Neural cell (in vitro differentiated cells): ENCODE measurements at regions not wholly inside any gene's neighbourhood (a gene's known extent, or its start where the extent isn't known, plus 50 kb on each side); places are given as distances from the start of the nearest gene placed in this dataset.

Experiments
- H2AFZ ChIP-seq: fragments of 200-600, 300-800 bp; sonication (generic), shearing (Covaris generic); 2 replicates; pipeline ENCODE4 v1.6.0; 2014; ENCODE audit warnings: low read depth, mild to moderate bottlenecking, antibody characterized with exemption, low read length, moderate library complexity
- H3F3A ChIP-seq: fragments of 200-600 bp; shearing (Covaris generic); 2 replicates; pipeline ENCODE4 v1.6.1; 2016; ENCODE audit warnings: mild to moderate bottlenecking, moderate library complexity, mixed read lengths, antibody characterized with exemption, low read length; ENCODE audit not compliant: insufficient read depth, poor library complexity, severe bottlenecking
- H3K27ac ChIP-seq: fragments of 200-600, 300-800 bp; sonication (generic), shearing (Covaris generic); 2 replicates; pipeline ENCODE4 v1.5.1; 2014; ENCODE audit warnings: mild to moderate bottlenecking, low read length, moderate library complexity
- H3K27me3 ChIP-seq: fragments of 300-800, 200-600 bp; sonication (generic), shearing (Covaris generic); 2 replicates; pipeline ENCODE4 v1.6.0; 2014; ENCODE audit warnings: mild to moderate bottlenecking, low read depth, low read length, moderate library complexity; ENCODE audit not compliant: insufficient read depth
- H3K36me3 ChIP-seq: fragments of 300-800, 200-600 bp; sonication (generic), shearing (Covaris generic); 2 replicates; pipeline ENCODE4 v1.5.1; 2014; ENCODE audit warnings: mild to moderate bottlenecking, antibody characterized with exemption, low read length, moderate library complexity; ENCODE audit not compliant: insufficient read depth
- H3K4me2 ChIP-seq: fragments of 300-800, 200-600 bp; sonication (generic), shearing (Covaris generic); 2 replicates; pipeline ENCODE4 v1.6.0; 2014; ENCODE audit warnings: mild to moderate bottlenecking, low read length
- H3K4me3 ChIP-seq: fragments of 300-800, 200-600 bp; sonication (generic), shearing (Covaris generic); 2 replicates; pipeline ENCODE4 v1.5.1; 2014; ENCODE audit warnings: mild to moderate bottlenecking, low read length, moderate library complexity
- H3K79me2 ChIP-seq: fragments of 200-600 bp; shearing (Covaris generic); replicated peaks from 2 replicates; pipeline ENCODE4 v1.6.0; 2014; ENCODE audit warnings: mild to moderate bottlenecking, low read length, moderate library complexity; ENCODE audit not compliant: insufficient read depth
- H3K9ac ChIP-seq: fragments of 300-800, 200-600 bp; sonication (generic), shearing (Covaris generic); 2 replicates; pipeline ENCODE4 v1.6.1; 2016; ENCODE audit warnings: mild to moderate bottlenecking, low read length, mixed read lengths
- H3K9me2 ChIP-seq: fragments of 200-600 bp; shearing (Covaris generic); 2 replicates; pipeline ENCODE4 v1.6.1; 2016; ENCODE audit warnings: mild to moderate bottlenecking, low read length, mixed read lengths; ENCODE audit not compliant: insufficient read depth
- H3K9me3 ChIP-seq: fragments of 200-600, 300-800 bp; sonication (generic), shearing (Covaris generic); 2 replicates; pipeline ENCODE4 v1.6.1; 2016; ENCODE audit warnings: mild to moderate bottlenecking, mixed run types, low read length, moderate library complexity, mixed read lengths
- H4K20me1 ChIP-seq: fragments of 200-600 bp; shearing (Covaris generic); 2 replicates; pipeline ENCODE4 v1.6.1; 2016; ENCODE audit warnings: mild to moderate bottlenecking, mixed run types; ENCODE audit not compliant: insufficient read depth
- EP300 ChIP-seq: fragments of 450-650 bp; conservative IDR thresholded peaks from 2 replicates; pipeline ENCODE4 v1.6.1; 2014; ENCODE audit warnings: antibody characterized with exemption, mild to moderate bottlenecking, moderate library complexity; ENCODE audit not compliant: poor library complexity, severe bottlenecking
- EZH2 ChIP-seq: fragments of 200-600, 300-800 bp; shearing (Covaris generic), sonication (generic); IDR thresholded peaks from 2 replicates; pipeline ENCODE4 v1.6.1; 2014; ENCODE audit warnings: antibody characterized with exemption, low read length, borderline replicate concordance, mild to moderate bottlenecking; ENCODE audit not compliant: insufficient read depth, poor library complexity, severe bottlenecking
- MXI1 ChIP-seq: fragments of 450-650 bp; conservative IDR thresholded peaks from 2 replicates; pipeline ENCODE4 v1.6.1; 2014; ENCODE audit warnings: antibody characterized with exemption, mild to moderate bottlenecking; ENCODE audit not compliant: poor library complexity, severe bottlenecking
- POLR2AphosphoS5 ChIP-seq: IDR thresholded peaks from 2 replicates; pipeline ENCODE4 v1.6.1; 2012
- RAD21 ChIP-seq: fragments of 450-650 bp; conservative IDR thresholded peaks from 2 replicates; pipeline ENCODE4 v1.6.1; 2014; ENCODE audit warnings: antibody characterized with exemption, mild to moderate bottlenecking, moderate library complexity
- SMC3 ChIP-seq: fragments of 450-650 bp; conservative IDR thresholded peaks from 2 replicates; pipeline ENCODE4 v1.6.1; 2014; ENCODE audit warnings: antibody characterized with exemption, mild to moderate bottlenecking, moderate library complexity; ENCODE audit not compliant: poor library complexity
- TAF1 ChIP-seq: IDR thresholded peaks from 2 replicates; pipeline ENCODE4 v1.6.1; 2012; ENCODE audit warnings: low read depth
- TF ChIP-seq, protein P1 (sequence below): fragments of 450-650 bp; IDR thresholded peaks from 2 replicates; pipeline ENCODE4 v1.5.1; 2014; ENCODE audit warnings: antibody characterized with exemption, mild to moderate bottlenecking, moderate library complexity; ENCODE audit not compliant: poor library complexity, severe bottlenecking
- TF ChIP-seq, protein P2 (sequence below): IDR thresholded peaks from 2 replicates; pipeline ENCODE4 v1.6.1; 2012; ENCODE audit warnings: borderline replicate concordance

DNA sequence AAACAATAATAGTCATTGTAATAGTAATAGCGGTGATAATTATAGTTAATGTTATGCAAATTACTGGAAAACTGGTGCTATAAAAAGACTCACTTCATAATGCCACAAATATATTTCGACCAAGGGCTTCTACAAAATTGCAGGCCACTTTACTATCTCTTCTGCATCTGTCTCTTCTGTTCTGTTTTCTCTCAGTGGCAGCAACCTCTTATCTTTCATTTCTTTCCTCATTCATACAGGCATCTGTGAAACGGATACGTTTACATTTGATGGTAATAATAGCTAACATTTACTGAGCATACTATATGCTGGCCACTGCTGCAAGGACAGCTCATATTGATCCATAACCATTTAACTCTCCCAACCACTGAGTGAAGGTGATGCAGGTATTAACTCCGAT, 537.4 kb upstream of the PFKP start:
- H2AFZ ChIP-seq: no peak overlapping the region
- no peaks in the 10 kb centered on the region for H3K9me2 ChIP-seq
- H3K9ac ChIP-seq: no peak overlapping the region
- H3F3A ChIP-seq: no peaks in the 10 kb centered on the region
- H3K27me3 ChIP-seq: no peaks in the 10 kb centered on the region
- H3K9me3 ChIP-seq: no peaks in the 10 kb centered on the region
- no peak overlapping the region for H3K4me3 ChIP-seq
- H3K27ac ChIP-seq: no peak overlapping the region
- H3K4me2 ChIP-seq: no peak overlapping the region
- no peaks in the 10 kb centered on the region for H4K20me1 ChIP-seq
- H3K79me2 ChIP-seq: no peaks in the 10 kb centered on the region
- no peaks in the 10 kb centered on the region for H3K36me3 ChIP-seq
- TF ChIP-seq EP300 (no peak), RAD21 (no peak), TAF1 (no peak), SMC3 (no peak), EZH2 (no peak), POLR2AphosphoS5 (no peak), MXI1 (no peak)
- TF ChIP-seq, protein P1, sequence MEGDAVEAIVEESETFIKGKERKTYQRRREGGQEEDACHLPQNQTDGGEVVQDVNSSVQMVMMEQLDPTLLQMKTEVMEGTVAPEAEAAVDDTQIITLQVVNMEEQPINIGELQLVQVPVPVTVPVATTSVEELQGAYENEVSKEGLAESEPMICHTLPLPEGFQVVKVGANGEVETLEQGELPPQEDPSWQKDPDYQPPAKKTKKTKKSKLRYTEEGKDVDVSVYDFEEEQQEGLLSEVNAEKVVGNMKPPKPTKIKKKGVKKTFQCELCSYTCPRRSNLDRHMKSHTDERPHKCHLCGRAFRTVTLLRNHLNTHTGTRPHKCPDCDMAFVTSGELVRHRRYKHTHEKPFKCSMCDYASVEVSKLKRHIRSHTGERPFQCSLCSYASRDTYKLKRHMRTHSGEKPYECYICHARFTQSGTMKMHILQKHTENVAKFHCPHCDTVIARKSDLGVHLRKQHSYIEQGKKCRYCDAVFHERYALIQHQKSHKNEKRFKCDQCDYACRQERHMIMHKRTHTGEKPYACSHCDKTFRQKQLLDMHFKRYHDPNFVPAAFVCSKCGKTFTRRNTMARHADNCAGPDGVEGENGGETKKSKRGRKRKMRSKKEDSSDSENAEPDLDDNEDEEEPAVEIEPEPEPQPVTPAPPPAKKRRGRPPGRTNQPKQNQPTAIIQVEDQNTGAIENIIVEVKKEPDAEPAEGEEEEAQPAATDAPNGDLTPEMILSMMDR: no peak
- TF ChIP-seq, protein P2, sequence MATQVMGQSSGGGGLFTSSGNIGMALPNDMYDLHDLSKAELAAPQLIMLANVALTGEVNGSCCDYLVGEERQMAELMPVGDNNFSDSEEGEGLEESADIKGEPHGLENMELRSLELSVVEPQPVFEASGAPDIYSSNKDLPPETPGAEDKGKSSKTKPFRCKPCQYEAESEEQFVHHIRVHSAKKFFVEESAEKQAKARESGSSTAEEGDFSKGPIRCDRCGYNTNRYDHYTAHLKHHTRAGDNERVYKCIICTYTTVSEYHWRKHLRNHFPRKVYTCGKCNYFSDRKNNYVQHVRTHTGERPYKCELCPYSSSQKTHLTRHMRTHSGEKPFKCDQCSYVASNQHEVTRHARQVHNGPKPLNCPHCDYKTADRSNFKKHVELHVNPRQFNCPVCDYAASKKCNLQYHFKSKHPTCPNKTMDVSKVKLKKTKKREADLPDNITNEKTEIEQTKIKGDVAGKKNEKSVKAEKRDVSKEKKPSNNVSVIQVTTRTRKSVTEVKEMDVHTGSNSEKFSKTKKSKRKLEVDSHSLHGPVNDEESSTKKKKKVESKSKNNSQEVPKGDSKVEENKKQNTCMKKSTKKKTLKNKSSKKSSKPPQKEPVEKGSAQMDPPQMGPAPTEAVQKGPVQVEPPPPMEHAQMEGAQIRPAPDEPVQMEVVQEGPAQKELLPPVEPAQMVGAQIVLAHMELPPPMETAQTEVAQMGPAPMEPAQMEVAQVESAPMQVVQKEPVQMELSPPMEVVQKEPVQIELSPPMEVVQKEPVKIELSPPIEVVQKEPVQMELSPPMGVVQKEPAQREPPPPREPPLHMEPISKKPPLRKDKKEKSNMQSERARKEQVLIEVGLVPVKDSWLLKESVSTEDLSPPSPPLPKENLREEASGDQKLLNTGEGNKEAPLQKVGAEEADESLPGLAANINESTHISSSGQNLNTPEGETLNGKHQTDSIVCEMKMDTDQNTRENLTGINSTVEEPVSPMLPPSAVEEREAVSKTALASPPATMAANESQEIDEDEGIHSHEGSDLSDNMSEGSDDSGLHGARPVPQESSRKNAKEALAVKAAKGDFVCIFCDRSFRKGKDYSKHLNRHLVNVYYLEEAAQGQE: no peak

DNA sequence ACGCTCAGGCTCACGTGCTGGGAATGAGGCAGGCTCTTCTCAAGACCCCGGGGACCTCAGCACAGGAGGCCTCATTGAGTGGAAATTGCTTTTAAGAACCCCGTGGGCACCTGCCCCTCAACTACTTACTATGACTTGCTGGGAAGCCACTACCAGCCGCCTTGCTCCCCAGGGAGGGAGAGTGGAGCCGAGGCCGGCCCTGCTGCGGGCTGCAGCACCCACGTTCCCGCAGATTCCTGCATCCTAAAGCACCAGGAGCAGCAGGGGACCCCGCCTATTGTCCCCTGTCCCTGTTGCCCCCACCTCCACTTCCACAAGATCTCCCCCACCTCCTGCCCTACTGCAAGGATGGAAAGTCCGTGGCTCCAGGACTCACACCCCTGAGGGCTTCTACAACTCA, 541.6 kb upstream of the PFKP start:
- TF ChIP-seq EP300: no peak
- no peak for TF ChIP-seq SMC3
- TF ChIP-seq, protein P1: no peak
- TF ChIP-seq TAF1: no peak
- TF ChIP-seq RAD21: no peak
- TF ChIP-seq EZH2: no peak
- TF ChIP-seq, protein P2: no peak
- TF ChIP-seq MXI1: no peak
- TF ChIP-seq POLR2AphosphoS5: no peak
- no peak overlapping the region for H2AFZ ChIP-seq
- H3K9ac ChIP-seq: no peak overlapping the region
- no peaks in the 10 kb centered on the region for H3K9me3 ChIP-seq
- no peaks in the 10 kb centered on the region for H3K27me3 ChIP-seq
- H3K9me2 ChIP-seq: no peaks in the 10 kb centered on the region
- H3K4me2 ChIP-seq: no peak overlapping the region
- H3K36me3 ChIP-seq: no peaks in the 10 kb centered on the region
- H3K79me2 ChIP-seq: no peaks in the 10 kb centered on the region
- H3K27ac ChIP-seq: no peak overlapping the region
- H3K4me3 ChIP-seq: no peak overlapping the region
- H3F3A ChIP-seq: no peaks in the 10 kb centered on the region
- H4K20me1 ChIP-seq: no peaks in the 10 kb centered on the region
